Right renal pelvis (tissue), 4 donors: ENCODE measurements at regions not wholly inside any gene's neighbourhood (a gene's known extent, or its start where the extent isn't known, plus 50 kb on each side); places are given as distances from the start of the nearest gene placed in this dataset.

Source experiments
- DNase-seq, 4 donors: peaks; one replicate each; pipeline ENCODE4 v3.0.0-alpha.2; 2013; ENCODE audit warnings: low read depth in 4 of 4, low spot score in 3 of 4, missing footprints in 1 of 4

GRCh38 chr7:33750177-33750576 lies 155.2 kb upstream of the BMPER start:
- no peak for DNase-seq

- DNase-seq, result no peak
Measured at GRCh38 chr7:33751443-33751842, 153.9 kb upstream of the BMPER start.

DNA sequence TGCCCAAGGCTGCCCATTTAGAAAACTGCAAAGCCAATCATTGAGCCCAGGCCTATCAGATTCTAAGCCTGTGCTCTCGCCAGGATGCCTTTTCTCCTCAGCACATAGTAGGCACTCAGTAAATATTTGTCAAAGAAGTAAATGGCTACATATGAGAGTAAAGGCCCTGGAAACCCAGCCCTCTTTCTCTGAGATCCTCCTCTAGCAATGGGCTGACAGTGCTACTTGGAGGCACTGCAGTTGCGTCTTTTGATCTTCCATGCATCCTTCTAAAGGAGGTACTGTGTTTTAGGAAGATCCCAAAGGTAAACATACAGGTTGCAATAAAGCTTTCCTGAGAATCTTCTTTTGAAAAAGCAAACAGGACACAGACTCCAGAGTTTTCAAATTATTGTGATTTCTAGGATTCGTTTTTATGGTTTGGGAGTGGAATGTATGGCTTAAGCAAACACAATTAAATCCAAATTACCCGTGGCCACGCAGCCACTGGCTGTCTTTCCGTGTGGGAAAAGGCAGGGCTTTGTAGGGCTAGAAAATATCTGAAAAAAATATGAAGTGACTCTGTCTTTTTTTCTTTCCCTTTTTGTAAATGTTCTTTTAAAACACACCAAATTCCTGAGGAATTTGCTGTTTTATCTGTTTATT lies 151.3 kb upstream of the BMPER start:
- no peak for DNase-seq

GRCh38 chr7:33754933-33755928 lies 150.1 kb upstream of the BMPER start:
- no peak for DNase-seq

GRCh38 chr7:33757050-33757449 lies 148.3 kb upstream of the BMPER start:
- DNase-seq, result no peak

DNA sequence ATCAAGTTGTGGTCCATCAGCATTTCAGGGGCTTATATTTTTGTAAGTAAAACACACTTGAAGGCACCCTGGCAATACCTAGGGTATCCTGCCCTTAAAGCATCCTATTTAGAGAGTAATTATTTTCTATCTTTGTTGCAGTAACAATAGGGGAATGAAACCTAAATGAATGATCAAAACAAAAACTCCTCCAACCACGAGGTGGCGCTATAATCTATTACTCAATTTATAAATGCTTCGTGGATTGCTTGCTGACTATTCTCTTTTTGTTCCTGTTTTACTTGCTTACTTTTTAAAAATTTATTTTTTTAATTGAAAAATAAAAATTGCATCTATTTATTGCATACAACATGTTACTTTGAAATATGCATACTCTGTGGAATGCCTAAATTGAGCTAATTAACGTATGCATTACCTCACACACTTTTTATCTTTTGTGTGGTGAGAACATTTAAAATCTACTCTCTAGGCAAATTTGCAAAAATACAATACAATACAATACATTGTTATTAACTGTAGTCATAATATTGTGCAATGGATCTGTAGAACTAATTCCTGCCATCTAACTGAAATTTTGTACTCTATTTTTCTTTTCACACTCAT lies 147.7 kb upstream of the BMPER start:
- DNase-seq, result no peak

DNA sequence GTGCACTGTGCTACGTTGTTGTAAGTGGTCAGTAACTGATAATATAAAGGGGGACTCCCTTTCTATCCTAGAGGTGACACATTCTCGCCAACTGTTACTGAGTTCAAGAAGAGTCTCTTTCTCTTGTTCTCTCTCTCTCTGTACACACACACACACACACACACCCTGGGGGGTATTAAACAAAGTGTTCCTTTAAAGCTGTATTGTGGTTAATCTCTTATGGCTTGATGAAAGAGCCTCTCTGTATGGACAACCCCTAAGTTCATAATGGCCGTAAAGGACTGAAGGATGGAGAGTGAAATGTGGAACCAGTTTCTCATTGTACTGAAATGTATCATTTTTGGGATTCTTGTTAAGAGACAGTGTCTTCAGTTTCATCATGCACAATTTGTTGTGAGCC lies 145.2 kb upstream of the BMPER start:
- DNase-seq, result no peak

- no peak for DNase-seq
Measured at GRCh38 chr7:33760834-33761233, 144.5 kb upstream of the BMPER start.

DNA sequence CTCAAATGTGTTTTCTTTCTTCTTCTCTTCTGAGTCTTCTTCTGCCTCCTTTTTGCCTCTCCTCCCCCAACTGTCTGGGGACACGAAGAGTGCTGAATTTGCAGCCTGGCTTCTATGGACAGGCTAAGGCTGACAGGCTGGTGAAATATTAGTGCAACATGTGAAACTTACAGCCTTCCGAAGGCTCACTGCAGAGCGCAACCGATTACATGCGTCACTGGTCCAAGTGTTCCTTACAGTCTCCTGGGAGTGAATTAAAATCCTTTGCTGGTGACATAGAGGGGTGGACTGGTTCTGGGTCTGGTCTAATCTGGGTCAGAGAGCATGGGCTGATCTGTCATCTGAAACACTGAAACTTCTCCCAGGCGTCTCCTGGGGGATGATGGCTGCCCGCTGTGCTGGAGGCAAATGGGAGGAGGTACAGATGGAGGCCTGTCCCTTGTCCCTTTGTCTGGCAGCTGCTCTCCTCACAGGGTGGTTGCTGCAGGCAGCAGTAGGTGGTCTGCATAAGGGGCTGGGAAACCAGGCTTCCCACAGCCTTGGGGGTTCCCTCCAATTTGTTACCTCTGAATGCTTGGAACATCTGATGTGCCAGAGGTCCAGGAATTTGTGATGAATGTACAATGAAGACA lies 143.8 kb upstream of the BMPER start:
- no peak for DNase-seq

- no peak for DNase-seq
Measured at GRCh38 chr7:33762151-33762910, 143.0 kb upstream of the BMPER start.

DNA sequence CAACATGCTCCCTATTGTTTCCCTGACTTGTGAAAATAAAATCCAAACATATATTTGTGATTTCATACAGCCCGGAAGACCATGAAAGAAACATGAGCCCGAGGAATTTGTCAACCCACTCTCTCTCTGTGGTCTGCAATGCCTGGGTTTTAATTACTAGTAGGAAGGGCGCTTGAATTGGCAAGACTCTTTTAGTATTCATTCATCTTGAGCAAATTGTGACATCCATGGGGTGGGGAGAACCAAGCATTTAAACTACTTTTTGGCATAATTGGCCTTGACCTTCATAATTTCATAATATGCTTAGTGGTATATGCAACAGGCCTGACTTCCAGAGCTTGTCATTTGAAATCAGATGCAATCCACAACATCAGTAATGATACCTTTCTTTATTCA lies 142.4 kb upstream of the BMPER start:
- no peak for DNase-seq

- DNase-seq, result no peak
Measured at GRCh38 chr7:33764752-33765451, 140.4 kb upstream of the BMPER start.

- no peak for DNase-seq
Measured at GRCh38 chr7:33766405-33766804, 138.9 kb upstream of the BMPER start.

DNA sequence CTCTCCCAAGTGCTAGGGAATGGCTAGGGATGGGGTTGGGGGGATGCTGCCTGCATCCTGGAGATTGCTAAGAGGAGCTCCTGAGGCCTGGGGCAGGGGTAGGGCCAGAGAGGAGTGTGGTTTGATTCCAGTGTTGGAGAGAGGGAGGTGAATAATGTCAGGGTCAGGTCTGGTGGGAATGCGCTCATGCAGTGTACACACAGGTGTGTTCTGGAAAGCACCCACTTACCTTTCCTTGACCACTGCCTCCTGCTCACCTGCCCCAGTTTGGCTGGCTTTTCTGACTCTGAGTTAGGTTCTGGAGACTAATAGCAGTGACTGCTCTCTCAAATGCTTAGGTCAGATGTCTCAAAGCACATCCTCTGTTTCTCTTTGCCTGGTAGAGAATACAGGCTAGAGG lies 135.4 kb upstream of the BMPER start:
- DNase-seq, result no peak

DNA sequence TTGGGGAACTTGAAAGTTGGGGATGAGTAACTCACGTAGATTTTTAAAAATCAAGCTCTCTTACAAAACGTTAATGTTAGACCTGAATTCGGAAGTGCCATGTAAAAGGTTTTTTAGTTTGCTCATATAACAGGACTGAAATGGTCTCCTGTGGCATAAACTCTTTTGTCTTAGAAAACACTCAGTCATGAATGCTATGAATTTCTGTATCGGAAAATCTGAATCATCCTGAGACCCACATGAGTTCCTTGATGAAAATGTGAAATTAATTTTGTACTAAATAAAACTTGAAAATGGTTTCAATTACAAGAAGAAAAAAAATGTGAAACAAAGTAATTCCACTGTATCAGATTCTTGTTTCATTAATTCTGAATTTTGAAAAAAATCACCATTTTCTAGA lies 134.8 kb upstream of the BMPER start:
- DNase-seq, result no peak

DNA sequence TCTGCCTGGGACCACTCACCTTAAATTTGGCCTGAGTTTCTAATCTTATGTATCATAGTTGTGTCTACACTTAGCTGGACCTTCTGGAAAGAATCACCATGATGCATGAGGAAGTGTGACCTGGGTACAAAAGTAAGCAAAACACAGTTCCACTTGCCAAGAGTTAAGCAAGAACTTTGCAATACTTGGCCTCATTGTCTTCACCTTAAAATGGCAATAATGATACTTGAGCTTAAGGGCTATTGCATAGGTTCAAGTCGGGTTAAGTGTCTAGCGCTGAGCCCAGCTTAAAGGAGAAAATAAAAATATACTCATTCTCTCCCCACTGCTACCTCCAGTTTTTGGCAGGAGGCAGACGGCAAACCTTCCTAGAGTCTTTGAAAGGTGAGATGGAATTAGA lies 133.9 kb upstream of the BMPER start:
- DNase-seq, result no peak

DNA sequence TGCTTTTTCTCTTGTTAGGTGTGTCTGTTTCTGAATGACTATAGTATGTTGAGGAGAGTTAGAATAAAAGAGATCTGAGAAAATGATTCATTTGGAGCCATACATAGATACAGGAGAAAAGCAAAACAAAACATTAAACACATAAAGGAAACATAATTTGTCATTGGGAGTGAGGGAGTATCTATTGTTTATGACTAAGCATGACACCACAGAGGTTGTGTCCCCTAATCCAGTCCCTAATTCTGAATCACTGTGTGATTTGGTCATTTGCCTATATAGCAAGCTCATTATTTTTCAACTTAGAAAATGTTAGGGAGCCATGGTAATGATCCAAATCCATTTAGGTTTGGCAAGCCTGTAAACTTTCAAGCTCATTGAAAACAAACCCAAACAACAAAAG lies 132.3 kb upstream of the BMPER start:
- no peak for DNase-seq

- no peak for DNase-seq
Measured at GRCh38 chr7:33774762-33775523, 130.4 kb upstream of the BMPER start.

DNA sequence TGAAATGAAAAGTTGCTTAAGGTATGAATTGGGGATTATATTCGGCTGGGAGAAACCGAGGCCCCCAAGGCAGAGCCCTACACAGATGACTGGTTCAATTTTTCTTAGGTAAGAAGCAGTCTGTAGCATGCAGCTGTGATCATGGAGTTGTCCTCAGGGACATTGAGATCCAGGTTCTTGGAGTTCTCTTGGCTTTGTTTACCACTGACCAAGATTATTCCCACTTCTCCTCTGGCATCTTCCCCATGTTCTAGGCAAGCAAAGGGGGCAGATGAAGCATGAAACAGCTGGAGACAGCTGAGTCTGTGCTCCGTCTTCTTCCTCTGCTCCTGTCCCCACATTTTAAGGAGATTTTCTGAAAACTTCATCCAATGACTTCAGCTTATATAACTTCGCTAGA lies 129.5 kb upstream of the BMPER start:
- no peak for DNase-seq
